ENCODE measurements at regions not wholly inside any gene's neighbourhood (a gene's known extent, or its start where the extent isn't known, plus 50 kb on each side); places are given as distances from the start of the nearest gene placed in this dataset.

DNA sequence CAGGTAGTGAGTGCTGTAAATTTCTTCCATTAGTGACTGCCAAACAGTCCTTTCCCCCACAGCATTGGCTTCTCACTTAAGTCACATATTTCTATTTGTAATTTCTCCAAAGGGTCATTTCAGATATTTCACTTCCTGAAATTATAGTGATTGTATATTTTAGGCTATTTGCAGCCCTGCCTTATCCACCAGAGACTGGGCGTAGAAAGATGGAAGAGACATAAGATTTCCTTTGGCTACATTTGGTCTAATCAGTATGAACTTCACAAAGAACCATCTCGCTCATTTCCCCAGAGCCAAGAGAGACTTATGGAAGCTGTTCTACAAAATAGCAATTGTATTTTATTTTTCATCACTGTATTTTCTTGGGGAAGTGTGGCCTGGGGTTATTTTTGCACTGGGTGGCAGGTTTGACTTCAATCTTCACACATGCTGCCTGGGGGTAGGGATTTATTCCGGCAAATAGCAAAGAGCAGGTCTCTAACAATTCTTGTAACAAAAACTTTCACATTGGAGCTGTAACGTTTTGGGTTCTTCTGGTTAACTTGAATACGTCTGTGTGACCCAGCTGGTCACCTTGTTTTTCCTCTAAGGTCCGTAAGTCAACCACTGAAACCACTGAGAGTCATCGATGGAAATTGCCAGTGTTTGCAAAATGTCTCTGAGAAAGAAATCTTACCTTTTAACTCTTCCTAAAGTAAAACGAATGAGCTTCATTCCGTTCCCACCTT is 170.6 kb upstream of the SERPINE2 start:
- no peak for TF ChIP-seq CTCF (IDR thresholded peaks at IDR 0.05; ENCODE audit: insufficient read depth, low read depth, low read length)
- no peak overlapping the region for H3K4me3 ChIP-seq (ENCODE audit: low read depth, low read length)
- no peak for DNase-seq (ENCODE audit: low read depth)

DNA sequence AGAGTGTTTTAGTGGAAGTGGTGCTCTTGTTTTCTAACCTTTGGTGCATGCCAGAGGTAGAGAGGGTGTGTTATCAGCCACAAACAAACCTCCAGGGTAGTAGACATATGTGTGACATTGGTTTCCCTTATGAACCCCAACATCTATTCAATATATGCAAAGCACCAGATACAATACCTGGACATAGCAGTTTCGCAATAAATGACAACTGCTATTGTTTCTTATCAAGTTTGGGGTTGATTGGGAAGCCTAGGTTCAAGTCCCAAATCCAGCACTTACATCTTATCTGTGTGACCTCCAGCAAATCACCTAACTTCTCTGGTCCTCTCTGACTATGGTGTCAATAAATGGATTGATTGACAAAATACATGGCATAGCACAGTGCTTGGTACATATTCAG is 169.4 kb upstream of the SERPINE2 start:
- no peak overlapping the region for H3K4me3 ChIP-seq (ENCODE audit: low read depth, low read length)
- no peak for DNase-seq (ENCODE audit: low read depth)
- TF ChIP-seq CTCF (IDR thresholded peaks at IDR 0.05; ENCODE audit: insufficient read depth, low read depth, low read length), result no peak

GRCh38 chr2:224208007-224208406 is 168.9 kb upstream of the SERPINE2 start:
- H3K4me3 ChIP-seq (ENCODE audit: low read depth, low read length), result no peak overlapping the region
- no peak for DNase-seq (ENCODE audit: low read depth)
- no peak for TF ChIP-seq CTCF (IDR thresholded peaks at IDR 0.05; ENCODE audit: insufficient read depth, low read depth, low read length)

DNA sequence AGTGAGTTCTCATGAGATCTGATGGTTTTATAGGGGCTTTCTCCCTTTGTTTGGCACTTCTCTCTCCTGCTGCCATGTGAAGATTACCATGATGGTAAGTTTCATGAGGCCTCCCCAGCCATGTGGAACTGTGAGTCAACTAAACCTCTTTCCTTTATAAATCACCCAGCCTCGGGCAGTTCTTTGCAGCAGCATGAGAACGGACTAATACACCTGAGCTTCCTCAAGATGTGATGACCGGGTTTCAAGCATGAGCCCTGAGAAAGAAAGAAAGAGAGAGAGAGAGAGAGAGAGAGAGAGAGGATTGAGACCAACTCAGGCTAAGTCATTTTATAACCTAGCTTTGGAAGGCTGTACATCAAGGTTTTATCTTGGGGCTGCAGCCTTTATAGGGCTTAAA is 167.7 kb upstream of the SERPINE2 start:
- no peak overlapping the region for H3K4me3 ChIP-seq (ENCODE audit: low read depth, low read length)
- TF ChIP-seq CTCF (IDR thresholded peaks at IDR 0.05; ENCODE audit: insufficient read depth, low read depth, low read length), result no peak
- no peak for DNase-seq (ENCODE audit: low read depth)

- TF ChIP-seq CTCF (IDR thresholded peaks at IDR 0.05; ENCODE audit: insufficient read depth, low read depth, low read length), result no peak
- no peak overlapping the region for H3K4me3 ChIP-seq (ENCODE audit: low read depth, low read length)
- no peak for DNase-seq (ENCODE audit: low read depth)
Observed at GRCh38 chr2:224202281-224202865, 163.3 kb upstream of the SERPINE2 start.

GRCh38 chr2:224198436-224198835 is 159.3 kb upstream of the SERPINE2 start:
- no peak overlapping the region for H3K4me3 ChIP-seq (ENCODE audit: low read depth, low read length)
- TF ChIP-seq CTCF (IDR thresholded peaks at IDR 0.05; ENCODE audit: insufficient read depth, low read depth, low read length), result no peak
- DNase-seq (ENCODE audit: low read depth), result no peak
